OCI-LY7 (cell line): ENCODE measurements at regions not wholly inside any gene's neighbourhood (a gene's known extent, or its start where the extent isn't known, plus 50 kb on each side); places are given as distances from the start of the nearest gene placed in this dataset.

Experiments
- BruUV-seq: library from RNA; stranded (reverse); fragments of 400-500 nt; replicated peaks from 2 replicates; lab custom pipeline; 2021; lab: Mats Ljungman, UMichigan
- CTCF ChIA-PET: fragments of 300-600 bp; sonication (Branson Sonifier 250); formaldehyde crosslinking; loops from one replicate; lab custom pipeline; 2022; ENCODE audit warnings: antibody characterized with exemption; ENCODE audit not compliant: unreplicated experiment; lab: Charles Lee
- POLR2A ChIA-PET: fragments of 300-600 bp; sonication (Branson Sonifier 250); formaldehyde crosslinking; loops from one replicate; lab custom pipeline; 2022; ENCODE audit warnings: antibody characterized with exemption; lab: Charles Lee
- DNase-seq: peaks from one replicate; pipeline ENCODE4 v3.0.0-alpha.2; 2015; ENCODE audit warnings: low spot score
- H2AFZ ChIP-seq: fragments of 200-600 bp; sonication (generic), shearing (Covaris generic); 2 replicates; pipeline ENCODE4 v1.6.1; 2014; ENCODE audit warnings: mild to moderate bottlenecking, antibody characterized with exemption, low read length, moderate library complexity
- H3K27ac ChIP-seq: fragments of 200-600 bp; sonication (generic); 2 replicates; pipeline ENCODE4 v1.5.1; 2014; ENCODE audit warnings: mixed run types, low read depth, mild to moderate bottlenecking, moderate library complexity, low read length, inconsistent platforms; ENCODE audit not compliant: poor library complexity, severe bottlenecking
- H3K36me3 ChIP-seq: fragments of 200-600 bp; sonication (generic); 2 replicates; pipeline ENCODE4 v1.6.1; 2014; ENCODE audit warnings: mild to moderate bottlenecking, antibody characterized with exemption, low read length, moderate library complexity, mixed read lengths; ENCODE audit not compliant: insufficient read depth
- H3K4me1 ChIP-seq: fragments of 200-600 bp; sonication (generic); 2 replicates; pipeline ENCODE4 v1.5.1; 2014; ENCODE audit warnings: mild to moderate bottlenecking, low read length; ENCODE audit not compliant: insufficient read depth, poor library complexity, severe bottlenecking
- H3K4me2 ChIP-seq: fragments of 200-600 bp; sonication (generic); 2 replicates; pipeline ENCODE4 v1.6.1; 2014; ENCODE audit warnings: mild to moderate bottlenecking, low read length
- H3K4me3 ChIP-seq: fragments of 200-600 bp; sonication (generic); 2 replicates; pipeline ENCODE4 v1.5.1; 2014; ENCODE audit warnings: mild to moderate bottlenecking, low read depth, low read length; ENCODE audit not compliant: poor library complexity, severe bottlenecking
- H3K79me2 ChIP-seq: fragments of 200-600 bp; sonication (generic); 2 replicates; pipeline ENCODE4 v1.6.1; 2016; ENCODE audit warnings: low read depth, mild to moderate bottlenecking, low read length, moderate library complexity, mixed read lengths; ENCODE audit not compliant: insufficient read depth
- H3K9me2 ChIP-seq: fragments of 200-600 bp; sonication (generic); 2 replicates; pipeline ENCODE4 v1.6.1; 2016; ENCODE audit warnings: mild to moderate bottlenecking, low read length, mixed read lengths; ENCODE audit not compliant: insufficient read depth
- H3K9me3 ChIP-seq: fragments of 200-600 bp; sonication (generic); 2 replicates; pipeline ENCODE4 v1.6.1; 2014; ENCODE audit warnings: mild to moderate bottlenecking, mixed run types, low read length, mixed read lengths
- H4K20me1 ChIP-seq: fragments of 200-600 bp; sonication (generic); 2 replicates; pipeline ENCODE4 v1.6.1; 2014; ENCODE audit warnings: mild to moderate bottlenecking, antibody characterized with exemption, low read length, moderate library complexity, mixed read lengths; ENCODE audit not compliant: insufficient read depth
- EZH2phosphoT487 ChIP-seq: fragments of 200-600 bp; sonication (generic); IDR thresholded peaks from 2 replicates; pipeline ENCODE4 v1.6.1; 2018; ENCODE audit warnings: low read depth, borderline replicate concordance, mild to moderate bottlenecking, mixed run types, antibody characterized with exemption, low read length, moderate library complexity, mixed read lengths
- intact Hi-C: fragments of 100-400 bp; cut with micrococcal nuclease; formaldehyde crosslinking; loops from one replicate; pipeline ENCODE4 v1.10.0; 2022; ENCODE audit not compliant: unreplicated experiment
- TF ChIP-seq, protein P1 (sequence below): fragments of 200-600 bp; sonication (generic); conservative IDR thresholded peaks from 2 replicates; pipeline ENCODE4 v1.5.1; 2014; ENCODE audit warnings: mild to moderate bottlenecking, antibody characterized with exemption, low read length, moderate library complexity, mixed read lengths

- ChIA-PET CTCF (no interaction called here), POLR2A (interaction anchor here (0.5 to 0.6 kb wide), 2 partner anchors 15 to 108 kb away, joined by 3 to 4 read pairs; no protein-coding TSS in a partner anchor)
- intact Hi-C loops = no loop called here
- no peak for DNase-seq
- H3K4me2 ChIP-seq = no peak overlapping the region
- H2AFZ ChIP-seq = no peak overlapping the region
- H4K20me1 ChIP-seq = no peaks in the 10 kb centered on the region
- H3K4me3 ChIP-seq = no peak overlapping the region
- H3K9me2 ChIP-seq = no peaks in the 10 kb centered on the region
- no peak for TF ChIP-seq EZH2phosphoT487
- TF ChIP-seq, protein P1, sequence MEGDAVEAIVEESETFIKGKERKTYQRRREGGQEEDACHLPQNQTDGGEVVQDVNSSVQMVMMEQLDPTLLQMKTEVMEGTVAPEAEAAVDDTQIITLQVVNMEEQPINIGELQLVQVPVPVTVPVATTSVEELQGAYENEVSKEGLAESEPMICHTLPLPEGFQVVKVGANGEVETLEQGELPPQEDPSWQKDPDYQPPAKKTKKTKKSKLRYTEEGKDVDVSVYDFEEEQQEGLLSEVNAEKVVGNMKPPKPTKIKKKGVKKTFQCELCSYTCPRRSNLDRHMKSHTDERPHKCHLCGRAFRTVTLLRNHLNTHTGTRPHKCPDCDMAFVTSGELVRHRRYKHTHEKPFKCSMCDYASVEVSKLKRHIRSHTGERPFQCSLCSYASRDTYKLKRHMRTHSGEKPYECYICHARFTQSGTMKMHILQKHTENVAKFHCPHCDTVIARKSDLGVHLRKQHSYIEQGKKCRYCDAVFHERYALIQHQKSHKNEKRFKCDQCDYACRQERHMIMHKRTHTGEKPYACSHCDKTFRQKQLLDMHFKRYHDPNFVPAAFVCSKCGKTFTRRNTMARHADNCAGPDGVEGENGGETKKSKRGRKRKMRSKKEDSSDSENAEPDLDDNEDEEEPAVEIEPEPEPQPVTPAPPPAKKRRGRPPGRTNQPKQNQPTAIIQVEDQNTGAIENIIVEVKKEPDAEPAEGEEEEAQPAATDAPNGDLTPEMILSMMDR = no peak
- no peaks in the 10 kb centered on the region for H3K9me3 ChIP-seq
- H3K79me2 ChIP-seq = no peaks in the 10 kb centered on the region
- no peaks in the 10 kb centered on the region for H3K36me3 ChIP-seq
- H3K27ac ChIP-seq = no peak overlapping the region
- no TSS peak for BruUV-seq
- no peaks in the 10 kb centered on the region for H3K4me1 ChIP-seq
Observed at GRCh38 chr1:8193840-8194406, 124.0 kb upstream of the SLC45A1 start.

DNA sequence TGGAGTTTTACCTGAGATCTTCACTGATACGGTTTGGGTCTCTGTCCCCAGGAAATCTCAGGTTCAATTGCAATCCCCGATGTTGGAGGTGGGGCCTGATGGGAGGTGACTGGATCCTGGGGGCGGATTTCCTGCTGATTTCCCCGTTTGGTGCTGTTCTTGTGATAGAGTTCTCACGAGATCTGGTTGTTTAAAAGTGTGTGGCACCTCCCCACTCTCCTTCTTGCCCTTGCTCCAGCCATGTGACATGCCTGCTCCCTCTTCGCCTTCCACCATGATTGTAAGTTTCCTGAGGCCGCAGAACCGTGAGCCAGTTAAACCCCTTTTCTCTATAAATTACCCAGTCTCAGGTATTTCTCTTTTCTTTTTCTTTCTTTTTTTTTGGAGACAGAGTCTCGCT lies 126.4 kb upstream of the SLC45A1 start:
- H3K4me2 ChIP-seq = no peak overlapping the region
- ChIA-PET CTCF (no interaction called here), POLR2A (no interaction called here)
- DNase-seq = no peak
- no peaks in the 10 kb centered on the region for H3K9me3 ChIP-seq
- H3K79me2 ChIP-seq = no peaks in the 10 kb centered on the region
- intact Hi-C loops = no loop called here
- no peaks in the 10 kb centered on the region for H3K36me3 ChIP-seq
- no peak overlapping the region for H2AFZ ChIP-seq
- no peaks in the 10 kb centered on the region for H4K20me1 ChIP-seq
- no peak overlapping the region for H3K4me3 ChIP-seq
- no peak for TF ChIP-seq EZH2phosphoT487
- TF ChIP-seq, protein P1 = no peak
- BruUV-seq = no TSS peak
- no peaks in the 10 kb centered on the region for H3K9me2 ChIP-seq
- no peaks in the 10 kb centered on the region for H3K4me1 ChIP-seq
- H3K27ac ChIP-seq = no peak overlapping the region

- Histone ChIP-seq H3K9me2 (no peaks in the 10 kb centered on the region), H3K9me3 (no peaks in the 10 kb centered on the region), H2AFZ (no peak overlapping the region), H3K27ac (no peak overlapping the region), H3K4me2 (no peak overlapping the region), H3K4me3 (no peak overlapping the region), H4K20me1 (no peaks in the 10 kb centered on the region), H3K79me2 (no peaks in the 10 kb centered on the region), H3K4me1 (no peaks in the 10 kb centered on the region), H3K36me3 (no peaks in the 10 kb centered on the region)
- CTCF ChIA-PET = no interaction called here
- intact Hi-C loops = loop anchor here (10.0 kb wide), 1 partner anchor 155 kb away; no protein-coding TSS in a partner anchor
- no TSS peak for BruUV-seq
- POLR2A ChIA-PET = no interaction called here
- no peak for DNase-seq
- TF ChIP-seq, protein P1 = no peak
- TF ChIP-seq EZH2phosphoT487 = no peak
Observed at GRCh38 chr1:8189931-8190483, 127.9 kb upstream of the SLC45A1 start.
